Progenitor cell of endocrine pancreas (in vitro differentiated cells): ENCODE measurements at regions not wholly inside any gene's neighbourhood (a gene's known extent, or its start where the extent isn't known, plus 50 kb on each side); places are given as distances from the start of the nearest gene placed in this dataset.

Experiments used
- DNase-seq: peaks from one replicate; pipeline ENCODE4 v3.0.0; 2021; ENCODE audit warnings: low spot score; ENCODE audit not compliant: unreplicated experiment
- H3K27ac Mint-ChIP-seq: 2 replicates; pipeline ENCODE4 v1.8.0; 2021; ENCODE audit warnings: mild to moderate bottlenecking, moderate library complexity, mixed read lengths
- H3K27me3 Mint-ChIP-seq: 2 replicates; pipeline ENCODE4 v1.8.0; 2021; ENCODE audit warnings: mixed read lengths
- H3K36me3 Mint-ChIP-seq: 2 replicates; pipeline ENCODE4 v1.8.0; 2022; ENCODE audit warnings: mixed read lengths; ENCODE audit not compliant: insufficient read depth
- H3K4me1 Mint-ChIP-seq: 2 replicates; pipeline ENCODE4 v1.8.0; 2021; ENCODE audit warnings: low read depth, mixed read lengths
- H3K4me3 Mint-ChIP-seq: 2 replicates; pipeline ENCODE4 v1.8.0; 2021; ENCODE audit warnings: low read depth, mild to moderate bottlenecking, moderate library complexity, mixed read lengths
- H3K9me3 Mint-ChIP-seq: 2 replicates; pipeline ENCODE4 v1.8.0; 2021; ENCODE audit warnings: low read depth, mixed read lengths
- TF ChIP-seq, protein P1 (sequence below): fragments of 200-600 bp; sonication (generic); IDR thresholded peaks from one replicate; pipeline ENCODE4 v1.5.0; 2021; ENCODE audit warnings: antibody characterized with exemption, mild to moderate bottlenecking; ENCODE audit not compliant: unreplicated experiment

GRCh38 chr1:56171670-56172069, 407.7 kb downstream of the PLPP3 start:
- no peaks in the 10 kb centered on the region for H3K36me3 Mint-ChIP-seq
- no peaks in the 10 kb centered on the region for H3K27me3 Mint-ChIP-seq
- peaks cover 7% of the 10 kb centered on the region for H3K4me1 Mint-ChIP-seq
- TF ChIP-seq, protein P1, sequence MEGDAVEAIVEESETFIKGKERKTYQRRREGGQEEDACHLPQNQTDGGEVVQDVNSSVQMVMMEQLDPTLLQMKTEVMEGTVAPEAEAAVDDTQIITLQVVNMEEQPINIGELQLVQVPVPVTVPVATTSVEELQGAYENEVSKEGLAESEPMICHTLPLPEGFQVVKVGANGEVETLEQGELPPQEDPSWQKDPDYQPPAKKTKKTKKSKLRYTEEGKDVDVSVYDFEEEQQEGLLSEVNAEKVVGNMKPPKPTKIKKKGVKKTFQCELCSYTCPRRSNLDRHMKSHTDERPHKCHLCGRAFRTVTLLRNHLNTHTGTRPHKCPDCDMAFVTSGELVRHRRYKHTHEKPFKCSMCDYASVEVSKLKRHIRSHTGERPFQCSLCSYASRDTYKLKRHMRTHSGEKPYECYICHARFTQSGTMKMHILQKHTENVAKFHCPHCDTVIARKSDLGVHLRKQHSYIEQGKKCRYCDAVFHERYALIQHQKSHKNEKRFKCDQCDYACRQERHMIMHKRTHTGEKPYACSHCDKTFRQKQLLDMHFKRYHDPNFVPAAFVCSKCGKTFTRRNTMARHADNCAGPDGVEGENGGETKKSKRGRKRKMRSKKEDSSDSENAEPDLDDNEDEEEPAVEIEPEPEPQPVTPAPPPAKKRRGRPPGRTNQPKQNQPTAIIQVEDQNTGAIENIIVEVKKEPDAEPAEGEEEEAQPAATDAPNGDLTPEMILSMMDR, result no peak
- no peak overlapping the region for H3K4me3 Mint-ChIP-seq
- DNase-seq, result no peak
- H3K27ac Mint-ChIP-seq, result no peak overlapping the region
- peaks cover 5% of the 10 kb centered on the region for H3K9me3 Mint-ChIP-seq

DNA sequence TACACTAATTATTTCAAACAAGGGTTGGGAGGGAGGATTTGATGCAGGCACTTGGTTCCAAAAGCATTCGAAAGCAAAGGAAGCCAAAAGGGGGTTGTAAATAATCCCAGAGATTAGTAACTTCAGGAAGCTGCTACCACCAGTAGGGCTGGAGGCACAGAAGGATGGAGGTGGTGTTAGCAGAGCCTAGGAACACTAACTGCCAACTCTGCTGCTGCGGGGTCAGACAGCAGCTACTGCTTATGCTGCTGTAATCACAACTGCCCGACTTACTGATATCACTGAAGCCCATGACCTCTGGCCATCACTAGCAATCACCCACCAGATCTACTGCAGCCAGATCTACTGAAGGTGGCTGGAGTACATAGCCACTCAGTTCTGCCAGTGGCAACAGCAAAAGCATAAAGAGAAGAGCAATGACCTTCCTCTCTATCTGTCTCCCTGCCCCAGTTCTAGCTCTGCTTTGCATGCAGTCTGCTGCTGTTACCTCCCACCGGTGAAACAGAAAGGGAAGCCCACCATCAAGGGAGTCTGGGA, 408.5 kb downstream of the PLPP3 start:
- Mint-ChIP-seq H3K27ac (no peak overlapping the region), H3K4me3 (no peak overlapping the region), H3K4me1 (peaks cover 7% of the 10 kb centered on the region), H3K36me3 (no peaks in the 10 kb centered on the region), H3K9me3 (peaks cover 5% of the 10 kb centered on the region), H3K27me3 (no peaks in the 10 kb centered on the region)
- DNase-seq, result no peak
- TF ChIP-seq, protein P1, result no peak

- Mint-ChIP-seq H3K27me3 (no peaks in the 10 kb centered on the region), H3K27ac (no peak overlapping the region), H3K9me3 (peaks cover 5% of the 10 kb centered on the region), H3K36me3 (no peaks in the 10 kb centered on the region), H3K4me3 (no peak overlapping the region), H3K4me1 (peaks cover 7% of the 10 kb centered on the region)
- no peak for DNase-seq
- TF ChIP-seq, protein P1, result no peak
Observed at GRCh38 chr1:56169856-56170255, 409.5 kb downstream of the PLPP3 start.

GRCh38 chr1:56168176-56168575, 411.2 kb downstream of the PLPP3 start:
- Mint-ChIP-seq H3K27ac (no peak overlapping the region), H3K27me3 (no peaks in the 10 kb centered on the region)
- TF ChIP-seq, protein P1, result no peak

GRCh38 chr1:56167596-56167995, 411.8 kb downstream of the PLPP3 start:
- Mint-ChIP-seq H3K27me3 (no peaks in the 10 kb centered on the region), H3K27ac (no peak overlapping the region), H3K4me1 (peaks cover 3% of the 10 kb centered on the region), H3K9me3 (no peaks in the 10 kb centered on the region), H3K4me3 (no peak overlapping the region), H3K36me3 (no peaks in the 10 kb centered on the region)
- DNase-seq, result no peak
- TF ChIP-seq, protein P1, result no peak

More at GRCh38 chr1:56168176-56168575, 411.2 kb downstream of the PLPP3 start:
- Mint-ChIP-seq H3K4me1 (peaks cover 3% of the 10 kb centered on the region), H3K36me3 (no peaks in the 10 kb centered on the region), H3K4me3 (no peak overlapping the region), H3K9me3 (no peaks in the 10 kb centered on the region)
- no peak for DNase-seq
